HG02938 (cell line): ENCODE measurements at regions not wholly inside any gene's neighbourhood (a gene's known extent, or its start where the extent isn't known, plus 50 kb on each side); places are given as distances from the start of the nearest gene placed in this dataset.

Experiments
- ATAC-seq: cut with Tn5 transposase; IDR thresholded peaks from one replicate; pipeline ENCODE4 v1.9.1; 2021; ENCODE audit warnings: mild to moderate bottlenecking, moderate library complexity; ENCODE audit not compliant: unreplicated experiment

- peak; percentile 63 for ATAC-seq
Measured at GRCh38 chr2:8574196-8575037, 107.4 kb upstream of the ID2 start.

- no peak for ATAC-seq
Measured at GRCh38 chr2:8575038-8575833, 106.6 kb upstream of the ID2 start.

DNA sequence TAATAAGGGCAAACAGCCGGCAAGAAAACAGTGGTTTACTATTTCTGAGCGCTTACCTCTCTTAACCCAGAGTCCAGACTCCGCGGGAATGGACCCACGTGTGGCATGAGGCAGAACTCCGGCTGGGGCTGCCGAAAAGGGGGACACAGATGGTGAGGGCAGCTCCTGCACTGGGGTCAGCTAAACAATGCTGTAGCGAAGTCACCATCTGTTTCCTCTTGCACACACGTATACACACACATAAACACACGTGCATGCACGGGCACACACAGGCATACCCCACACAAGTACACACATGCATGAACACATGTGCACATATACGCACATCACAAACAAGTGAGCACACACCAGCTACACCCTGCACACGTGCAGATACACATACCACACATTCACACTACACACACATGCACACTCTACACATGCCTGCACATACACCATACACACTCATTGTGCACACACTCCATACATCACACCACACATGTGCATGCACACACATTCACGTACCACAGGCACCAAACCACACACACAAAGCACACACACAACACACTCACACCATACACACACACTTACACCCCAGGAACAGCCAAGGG lies 105.9 kb upstream of the ID2 start:
- no peak for ATAC-seq

GRCh38 chr2:8576525-8577167 lies 105.2 kb upstream of the ID2 start:
- ATAC-seq: no peak

GRCh38 chr2:8577573-8577972 lies 104.3 kb upstream of the ID2 start:
- ATAC-seq: no peak

GRCh38 chr2:8578335-8579244 lies 103.3 kb upstream of the ID2 start:
- ATAC-seq: no peak

- ATAC-seq: no peak
Measured at GRCh38 chr2:8579485-8580085, 102.3 kb upstream of the ID2 start.

GRCh38 chr2:8580316-8581233 lies 101.3 kb upstream of the ID2 start:
- no peak for ATAC-seq

DNA sequence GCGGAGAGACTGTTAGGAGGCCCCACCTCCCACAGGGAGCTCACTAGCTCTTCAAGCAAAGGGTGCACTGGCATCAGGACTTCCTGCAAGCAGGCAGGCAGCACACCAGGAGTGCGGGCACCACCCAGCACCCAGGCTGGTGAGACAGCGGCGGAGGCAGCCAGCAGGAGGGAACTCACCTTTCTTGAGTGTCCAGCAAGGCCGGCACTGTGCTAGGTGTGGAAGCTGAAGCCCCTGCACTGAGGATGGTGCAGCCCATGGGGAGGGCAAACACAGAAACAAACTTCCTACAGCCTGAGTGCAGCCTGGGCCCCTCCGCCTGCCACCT lies 100.7 kb upstream of the ID2 start:
- no peak for ATAC-seq

GRCh38 chr2:8581601-8582041 lies 100.2 kb upstream of the ID2 start:
- no peak for ATAC-seq

DNA sequence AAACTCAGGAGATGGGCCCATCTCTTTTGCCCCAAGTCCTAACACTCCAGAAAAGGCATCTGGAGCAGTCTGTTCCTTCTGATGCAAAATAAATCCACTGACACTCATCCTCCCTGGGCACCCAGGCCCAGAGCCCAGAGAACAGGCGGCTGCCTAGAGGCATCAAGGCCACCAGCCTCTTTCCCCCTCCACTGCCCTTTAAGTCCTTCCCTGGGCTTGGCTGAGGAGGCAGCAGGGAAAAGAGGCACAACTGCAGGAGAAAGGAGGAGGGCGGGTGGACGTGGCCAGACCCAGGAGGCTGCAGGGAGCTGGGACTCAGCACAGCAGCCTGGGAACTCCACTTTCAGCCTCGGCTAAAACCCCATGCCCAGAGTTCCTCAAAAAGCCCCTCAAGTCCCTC lies 99.7 kb upstream of the ID2 start:
- no peak for ATAC-seq

GRCh38 chr2:8582651-8583399 lies 99.0 kb upstream of the ID2 start:
- peak; percentile 9 for ATAC-seq

GRCh38 chr2:8583400-8584173 lies 98.3 kb upstream of the ID2 start:
- ATAC-seq: peak; percentile 62

DNA sequence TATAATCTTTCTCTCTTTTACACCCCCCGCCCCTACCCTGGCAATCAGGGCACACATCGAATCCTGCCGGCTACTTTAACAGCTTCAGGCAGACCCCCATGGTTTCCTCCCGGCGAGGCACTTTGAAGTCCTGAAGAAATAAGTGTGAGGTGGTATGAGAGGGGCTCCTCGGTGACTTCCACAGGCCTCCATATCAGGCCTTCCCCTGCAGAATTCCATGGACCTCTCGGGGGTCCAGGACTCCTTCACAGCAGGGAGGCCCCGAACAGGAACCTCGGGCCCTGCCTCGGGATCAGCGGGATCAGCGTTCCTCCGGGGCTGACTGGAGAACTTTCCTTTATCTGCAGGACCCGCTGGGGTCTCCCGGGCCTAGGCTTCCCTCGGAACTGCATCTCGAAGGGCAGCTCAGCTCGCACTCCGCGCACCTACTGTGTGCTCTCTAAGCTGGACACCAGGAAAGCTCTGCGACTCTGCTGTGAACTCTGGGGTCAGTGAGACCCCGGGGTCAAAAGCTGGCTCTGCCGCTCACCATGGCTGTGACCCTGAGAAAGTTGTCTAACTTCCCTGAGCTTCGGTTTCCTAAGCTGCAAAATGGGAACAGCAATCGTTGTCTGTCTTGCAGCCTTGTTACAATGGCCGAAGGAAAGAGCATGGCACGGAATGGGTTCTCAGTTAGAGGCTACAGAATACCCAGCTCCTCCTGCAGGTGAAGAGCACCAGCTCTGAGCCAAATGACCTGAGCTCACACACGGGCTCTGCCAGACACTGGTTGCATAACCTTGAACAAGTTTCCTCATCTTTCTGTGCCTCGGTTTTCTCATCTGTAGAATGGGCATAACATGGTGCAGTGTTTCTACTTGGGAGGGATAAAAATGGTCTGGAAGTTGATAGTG lies 97.4 kb upstream of the ID2 start:
- ATAC-seq: no peak

- no peak for ATAC-seq
Measured at GRCh38 chr2:8586457-8587051, 95.3 kb upstream of the ID2 start.

DNA sequence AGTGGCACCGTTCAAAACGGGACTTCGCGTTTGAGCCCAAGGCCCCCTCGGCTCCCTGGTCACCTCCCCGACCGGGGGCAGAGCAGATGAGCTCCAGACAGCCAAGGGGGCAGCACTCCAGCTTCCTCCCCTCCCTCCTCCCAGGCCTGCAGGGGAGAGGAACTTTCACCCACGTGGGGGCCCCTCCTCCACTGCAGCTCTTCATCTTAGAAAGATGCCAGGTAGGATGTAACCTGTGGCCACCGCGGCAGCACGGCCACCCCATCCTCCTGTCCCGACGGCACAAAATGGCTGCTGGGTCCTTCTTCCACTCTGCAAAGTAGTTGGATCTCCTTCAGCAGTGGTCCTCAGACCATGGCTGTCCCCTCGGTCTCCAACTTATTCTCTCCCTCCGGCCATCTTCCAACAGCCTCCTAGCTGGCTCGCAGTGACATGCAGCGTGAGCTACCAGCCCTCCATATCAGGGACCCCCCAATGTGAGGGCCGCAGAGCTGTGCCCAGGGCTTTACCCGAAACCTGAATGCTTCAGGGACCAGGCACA lies 94.5 kb upstream of the ID2 start:
- no peak for ATAC-seq
